PC-9 (cell line): ENCODE measurements at regions not wholly inside any gene's neighbourhood (a gene's known extent, or its start where the extent isn't known, plus 50 kb on each side); places are given as distances from the start of the nearest gene placed in this dataset.

ENCODE experiments used
- EZH2 ChIP-seq: fragments of 200-600 bp; sonication (generic); IDR thresholded peaks from 2 replicates; pipeline ENCODE4 v1.8.0; 2017; ENCODE audit warnings: antibody characterized with exemption, low read depth
- TF ChIP-seq, protein P1 (sequence below): fragments of 200-600 bp; sonication (generic); conservative IDR thresholded peaks from 2 replicates; pipeline ENCODE4 v1.6.1; 2017; ENCODE audit warnings: mixed run types, antibody characterized with exemption, mild to moderate bottlenecking, moderate library complexity

DNA sequence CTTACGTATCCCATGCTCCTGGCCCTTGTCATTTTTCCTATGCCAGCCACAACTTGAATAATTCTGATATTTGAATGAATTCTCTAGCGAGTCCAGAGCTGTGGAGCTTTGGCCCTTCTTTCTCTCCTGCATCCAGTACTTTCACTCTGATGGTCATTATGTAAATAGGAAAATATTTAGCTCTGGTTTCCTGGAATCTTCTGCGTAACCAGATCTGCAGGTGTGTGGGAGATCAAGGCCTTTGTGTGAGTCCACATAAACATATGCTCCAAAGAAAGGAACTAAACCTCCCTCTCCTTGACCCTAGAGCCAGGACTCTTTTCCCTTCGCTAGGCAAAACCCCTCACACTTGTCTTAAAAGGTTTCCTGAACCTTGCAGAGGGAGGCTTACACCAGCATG is 132.5 kb upstream of the THBS1 start:
- TF ChIP-seq, protein P1, sequence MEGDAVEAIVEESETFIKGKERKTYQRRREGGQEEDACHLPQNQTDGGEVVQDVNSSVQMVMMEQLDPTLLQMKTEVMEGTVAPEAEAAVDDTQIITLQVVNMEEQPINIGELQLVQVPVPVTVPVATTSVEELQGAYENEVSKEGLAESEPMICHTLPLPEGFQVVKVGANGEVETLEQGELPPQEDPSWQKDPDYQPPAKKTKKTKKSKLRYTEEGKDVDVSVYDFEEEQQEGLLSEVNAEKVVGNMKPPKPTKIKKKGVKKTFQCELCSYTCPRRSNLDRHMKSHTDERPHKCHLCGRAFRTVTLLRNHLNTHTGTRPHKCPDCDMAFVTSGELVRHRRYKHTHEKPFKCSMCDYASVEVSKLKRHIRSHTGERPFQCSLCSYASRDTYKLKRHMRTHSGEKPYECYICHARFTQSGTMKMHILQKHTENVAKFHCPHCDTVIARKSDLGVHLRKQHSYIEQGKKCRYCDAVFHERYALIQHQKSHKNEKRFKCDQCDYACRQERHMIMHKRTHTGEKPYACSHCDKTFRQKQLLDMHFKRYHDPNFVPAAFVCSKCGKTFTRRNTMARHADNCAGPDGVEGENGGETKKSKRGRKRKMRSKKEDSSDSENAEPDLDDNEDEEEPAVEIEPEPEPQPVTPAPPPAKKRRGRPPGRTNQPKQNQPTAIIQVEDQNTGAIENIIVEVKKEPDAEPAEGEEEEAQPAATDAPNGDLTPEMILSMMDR = no peak
- no peak for TF ChIP-seq EZH2
